ENCODE measurements at regions not wholly inside any gene's neighbourhood (a gene's known extent, or its start where the extent isn't known, plus 50 kb on each side); places are given as distances from the start of the nearest gene placed in this dataset.

GRCh38 chr16:63067141-63067540 is 1030.9 kb upstream of the CDH8 start:
- no peak for DNase-seq
- H3K27me3 ChIP-seq (ENCODE audit: control insufficient read depth, insufficient read depth, low read length) = no peaks in the 10 kb centered on the region
- H3K4me3 ChIP-seq (ENCODE audit: low read length) = no peak overlapping the region
- no peaks in the 10 kb centered on the region for H3K4me1 ChIP-seq (ENCODE audit: control insufficient read depth, insufficient read depth, low read length)
- no peaks in the 10 kb centered on the region for H3K36me3 ChIP-seq (ENCODE audit: control insufficient read depth, insufficient read depth, low read length)
- H3K27ac ChIP-seq (ENCODE audit: low read length) = no peak overlapping the region
- no peaks in the 10 kb centered on the region for H3K9me3 ChIP-seq (ENCODE audit: control insufficient read depth, low read depth, low read length)

GRCh38 chr16:63066552-63066951 is 1030.3 kb upstream of the CDH8 start:
- DNase-seq = no peak
- no peaks in the 10 kb centered on the region for H3K36me3 ChIP-seq (ENCODE audit: control insufficient read depth, insufficient read depth, low read length)
- no peak overlapping the region for H3K27ac ChIP-seq (ENCODE audit: low read length)
- H3K4me1 ChIP-seq (ENCODE audit: control insufficient read depth, insufficient read depth, low read length) = no peaks in the 10 kb centered on the region
- H3K9me3 ChIP-seq (ENCODE audit: control insufficient read depth, low read depth, low read length) = no peaks in the 10 kb centered on the region
- no peaks in the 10 kb centered on the region for H3K27me3 ChIP-seq (ENCODE audit: control insufficient read depth, insufficient read depth, low read length)
- WGBS (ENCODE audit: insufficient coverage, low lambda C conversion rate) = 95% methylated on average over 2 of the region's 3 CpGs
- H3K4me3 ChIP-seq (ENCODE audit: low read length) = no peak overlapping the region

GRCh38 chr16:63061319-63061718 is 1025.1 kb upstream of the CDH8 start:
- H3K9me3 ChIP-seq (ENCODE audit: control insufficient read depth, low read depth, low read length) = no peaks in the 10 kb centered on the region

DNA sequence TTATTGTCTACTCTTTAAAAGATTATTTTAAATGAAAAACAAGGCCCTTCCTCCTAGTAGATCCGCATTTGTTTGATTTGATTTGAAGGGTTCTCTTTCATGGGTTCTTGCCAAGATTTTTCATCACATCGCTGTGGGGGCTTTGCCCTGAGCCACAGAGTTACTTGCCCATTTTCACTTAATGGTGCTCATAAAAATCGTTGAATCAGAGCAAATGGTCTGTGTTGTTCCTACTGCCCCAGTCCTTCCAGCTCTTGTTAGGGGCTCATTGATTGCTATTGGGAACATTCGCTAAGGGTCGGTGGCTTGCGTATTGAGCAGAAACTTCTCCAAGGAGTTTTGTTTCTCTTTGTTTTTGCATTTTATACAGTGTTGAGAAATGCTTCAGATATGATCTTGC is 1023.4 kb upstream of the CDH8 start:
- DNase-seq = no peak
- no peaks in the 10 kb centered on the region for H3K9me3 ChIP-seq (ENCODE audit: control insufficient read depth, low read depth, low read length)
- WGBS (ENCODE audit: insufficient coverage, low lambda C conversion rate) = no CpG with 5 or more reads among the region's 6 CpGs
- no peak overlapping the region for H3K27ac ChIP-seq (ENCODE audit: low read length)
- H3K27me3 ChIP-seq (ENCODE audit: control insufficient read depth, insufficient read depth, low read length) = no peaks in the 10 kb centered on the region
- no peaks in the 10 kb centered on the region for H3K36me3 ChIP-seq (ENCODE audit: control insufficient read depth, insufficient read depth, low read length)
- H3K4me1 ChIP-seq (ENCODE audit: control insufficient read depth, insufficient read depth, low read length) = no peaks in the 10 kb centered on the region
- H3K4me3 ChIP-seq (ENCODE audit: low read length) = no peak overlapping the region

More at GRCh38 chr16:63061319-63061718, 1025.1 kb upstream of the CDH8 start:
- no peaks in the 10 kb centered on the region for H3K4me1 ChIP-seq (ENCODE audit: control insufficient read depth, insufficient read depth, low read length)
- DNase-seq = no peak
- H3K27me3 ChIP-seq (ENCODE audit: control insufficient read depth, insufficient read depth, low read length) = no peaks in the 10 kb centered on the region
- no peak overlapping the region for H3K27ac ChIP-seq (ENCODE audit: low read length)
- WGBS (ENCODE audit: insufficient coverage, low lambda C conversion rate) = no CpG with 5 or more reads among the region's 10 CpGs
- no peak overlapping the region for H3K4me3 ChIP-seq (ENCODE audit: low read length)
- H3K36me3 ChIP-seq (ENCODE audit: control insufficient read depth, insufficient read depth, low read length) = no peaks in the 10 kb centered on the region

- H3K27me3 ChIP-seq (ENCODE audit: control insufficient read depth, insufficient read depth, low read length) = no peaks in the 10 kb centered on the region
- H3K9me3 ChIP-seq (ENCODE audit: control insufficient read depth, low read depth, low read length) = no peaks in the 10 kb centered on the region
- DNase-seq = no peak
- H3K27ac ChIP-seq (ENCODE audit: low read length) = no peak overlapping the region
- H3K36me3 ChIP-seq (ENCODE audit: control insufficient read depth, insufficient read depth, low read length) = no peaks in the 10 kb centered on the region
- H3K4me1 ChIP-seq (ENCODE audit: control insufficient read depth, insufficient read depth, low read length) = no peaks in the 10 kb centered on the region
- WGBS (ENCODE audit: insufficient coverage, low lambda C conversion rate) = 85% methylated on average over 2 of the region's 3 CpGs
- no peak overlapping the region for H3K4me3 ChIP-seq (ENCODE audit: low read length)
These were observed 1021.1 kb upstream of the CDH8 start for GRCh38 chr16:63057341-63057740.

DNA sequence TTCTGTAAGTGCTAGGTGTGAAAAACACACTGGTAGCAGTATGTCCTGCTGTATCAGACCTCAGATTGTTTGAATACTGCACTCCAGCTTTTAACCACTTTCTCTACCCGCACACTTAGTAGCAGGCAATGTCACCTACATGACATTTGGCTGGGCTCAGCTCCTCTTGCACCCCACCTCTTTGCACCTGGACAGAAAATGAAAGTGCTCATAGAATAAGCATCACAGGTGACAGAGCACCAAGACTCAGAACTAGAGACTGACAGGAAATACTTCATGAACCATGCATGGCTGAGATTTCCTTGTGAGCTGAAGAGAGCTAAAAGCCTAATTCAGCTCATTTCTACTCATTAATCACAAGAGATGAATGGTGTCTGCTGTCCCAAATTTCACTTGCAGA is 1014.2 kb upstream of the CDH8 start:
- H3K27me3 ChIP-seq (ENCODE audit: control insufficient read depth, insufficient read depth, low read length) = no peaks in the 10 kb centered on the region
- no peaks in the 10 kb centered on the region for H3K36me3 ChIP-seq (ENCODE audit: control insufficient read depth, insufficient read depth, low read length)
- no CpG with 5 or more reads among the region's 1 CpG for WGBS (ENCODE audit: insufficient coverage, low lambda C conversion rate)
- no peak overlapping the region for H3K27ac ChIP-seq (ENCODE audit: low read length)
- no peaks in the 10 kb centered on the region for H3K4me1 ChIP-seq (ENCODE audit: control insufficient read depth, insufficient read depth, low read length)
- H3K9me3 ChIP-seq (ENCODE audit: control insufficient read depth, low read depth, low read length) = no peaks in the 10 kb centered on the region
- no peak overlapping the region for H3K4me3 ChIP-seq (ENCODE audit: low read length)
- no peak for DNase-seq

DNA sequence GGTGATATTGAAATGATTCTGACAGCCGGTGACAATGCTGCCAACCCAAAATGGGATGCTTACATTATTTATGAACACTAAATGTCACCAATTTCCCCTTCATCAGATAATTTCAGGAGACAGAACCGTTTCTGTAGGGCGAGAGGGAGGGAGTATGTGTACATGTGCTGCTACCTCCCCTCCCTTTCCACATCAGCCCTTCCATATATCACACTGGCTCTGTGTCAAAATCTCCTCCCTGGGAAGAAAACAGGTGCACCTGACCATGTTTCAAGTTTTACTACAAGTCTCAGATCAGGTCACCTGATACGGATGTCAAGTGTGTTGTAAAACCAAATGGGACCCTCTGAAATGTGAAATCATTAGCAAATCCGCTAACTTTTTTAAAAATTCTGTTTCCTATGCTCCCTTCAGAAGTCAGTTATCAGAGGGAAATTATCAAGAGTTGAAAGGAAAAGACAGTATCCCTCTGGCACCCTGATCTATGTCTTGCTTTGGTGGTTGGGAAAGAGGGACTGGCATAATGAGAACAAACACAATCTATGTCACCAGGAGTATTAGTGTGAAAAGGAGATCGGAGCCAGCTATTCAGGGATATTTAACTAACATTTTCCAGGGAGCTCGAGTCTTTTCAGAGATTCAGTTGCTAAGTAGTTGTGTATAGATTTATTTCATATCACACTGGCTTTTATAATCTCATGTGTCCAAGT is 1002.3 kb upstream of the CDH8 start:
- H3K27ac ChIP-seq (ENCODE audit: low read length) = no peak overlapping the region
- 67% methylated on average over 3 of the region's 7 CpGs for WGBS (ENCODE audit: insufficient coverage, low lambda C conversion rate)

DNA sequence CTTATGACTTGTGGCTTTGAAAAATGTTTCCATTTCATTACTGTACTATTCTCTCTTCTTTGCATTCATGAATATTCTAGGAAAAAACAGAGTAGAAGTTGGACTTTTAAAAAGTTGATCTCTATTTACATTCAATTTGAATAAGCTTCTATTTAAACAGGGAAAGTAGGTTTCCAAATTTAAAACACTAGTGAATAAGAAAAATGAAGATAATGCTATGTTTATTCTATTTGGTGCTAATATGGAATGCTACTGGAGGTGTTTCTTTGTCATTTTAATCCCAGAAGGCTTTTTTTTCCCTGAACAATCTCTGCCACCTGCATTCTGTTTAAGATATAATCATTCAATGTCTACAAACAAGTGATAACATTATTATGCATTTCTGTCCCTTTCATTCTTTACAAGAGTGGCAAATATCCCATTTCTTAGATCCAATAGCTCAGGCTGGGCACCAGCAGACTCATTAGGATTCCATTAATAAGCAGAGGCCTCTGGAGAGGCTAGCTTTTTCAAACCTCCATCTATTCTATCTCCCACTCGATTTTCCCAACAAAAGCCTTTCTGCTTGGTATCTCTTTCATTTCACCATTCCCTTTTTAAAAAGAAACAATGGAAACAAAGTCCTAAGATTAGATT is 1001.6 kb upstream of the CDH8 start:
- 38% methylated on average over 1 of the region's 1 CpG for WGBS (ENCODE audit: insufficient coverage, low lambda C conversion rate)
- H3K9me3 ChIP-seq (ENCODE audit: control insufficient read depth, low read depth, low read length) = no peaks in the 10 kb centered on the region
- DNase-seq = no peak
- no peak overlapping the region for H3K27ac ChIP-seq (ENCODE audit: low read length)
- H3K4me1 ChIP-seq (ENCODE audit: control insufficient read depth, insufficient read depth, low read length) = no peaks in the 10 kb centered on the region
- H3K4me3 ChIP-seq (ENCODE audit: low read length) = no peak overlapping the region
- H3K27me3 ChIP-seq (ENCODE audit: control insufficient read depth, insufficient read depth, low read length) = no peaks in the 10 kb centered on the region
- no peaks in the 10 kb centered on the region for H3K36me3 ChIP-seq (ENCODE audit: control insufficient read depth, insufficient read depth, low read length)

More for the DNA sequence above, 1002.3 kb upstream of the CDH8 start:
- Histone ChIP-seq H3K4me1 (ENCODE audit: control insufficient read depth, insufficient read depth, low read length) (no peaks in the 10 kb centered on the region), H3K36me3 (ENCODE audit: control insufficient read depth, insufficient read depth, low read length) (no peaks in the 10 kb centered on the region), H3K4me3 (ENCODE audit: low read length) (no peak overlapping the region), H3K27me3 (ENCODE audit: control insufficient read depth, insufficient read depth, low read length) (no peaks in the 10 kb centered on the region), H3K9me3 (ENCODE audit: control insufficient read depth, low read depth, low read length) (no peaks in the 10 kb centered on the region)
- no peak for DNase-seq

GRCh38 chr16:63018581-63019223 is 982.5 kb upstream of the CDH8 start:
- no peaks in the 10 kb centered on the region for H3K36me3 ChIP-seq (ENCODE audit: control insufficient read depth, insufficient read depth, low read length)
- H3K4me3 ChIP-seq (ENCODE audit: low read length) = no peak overlapping the region
- H3K4me1 ChIP-seq (ENCODE audit: control insufficient read depth, insufficient read depth, low read length) = no peaks in the 10 kb centered on the region
- no peak overlapping the region for H3K27ac ChIP-seq (ENCODE audit: low read length)
- H3K9me3 ChIP-seq (ENCODE audit: control insufficient read depth, low read depth, low read length) = no peaks in the 10 kb centered on the region
- H3K27me3 ChIP-seq (ENCODE audit: control insufficient read depth, insufficient read depth, low read length) = no peaks in the 10 kb centered on the region
- WGBS (ENCODE audit: insufficient coverage, low lambda C conversion rate) = 89% methylated on average over 6 of the region's 7 CpGs
- DNase-seq = no peak

- Histone ChIP-seq H3K36me3 (ENCODE audit: control insufficient read depth, insufficient read depth, low read length) (no peaks in the 10 kb centered on the region), H3K27ac (ENCODE audit: low read length) (no peak overlapping the region), H3K9me3 (ENCODE audit: control insufficient read depth, low read depth, low read length) (no peaks in the 10 kb centered on the region), H3K4me3 (ENCODE audit: low read length) (no peak overlapping the region), H3K27me3 (ENCODE audit: control insufficient read depth, insufficient read depth, low read length) (no peaks in the 10 kb centered on the region), H3K4me1 (ENCODE audit: control insufficient read depth, insufficient read depth, low read length) (no peaks in the 10 kb centered on the region)
- no peak for DNase-seq
These were observed 972.5 kb upstream of the CDH8 start for GRCh38 chr16:63008688-63009087.

DNA sequence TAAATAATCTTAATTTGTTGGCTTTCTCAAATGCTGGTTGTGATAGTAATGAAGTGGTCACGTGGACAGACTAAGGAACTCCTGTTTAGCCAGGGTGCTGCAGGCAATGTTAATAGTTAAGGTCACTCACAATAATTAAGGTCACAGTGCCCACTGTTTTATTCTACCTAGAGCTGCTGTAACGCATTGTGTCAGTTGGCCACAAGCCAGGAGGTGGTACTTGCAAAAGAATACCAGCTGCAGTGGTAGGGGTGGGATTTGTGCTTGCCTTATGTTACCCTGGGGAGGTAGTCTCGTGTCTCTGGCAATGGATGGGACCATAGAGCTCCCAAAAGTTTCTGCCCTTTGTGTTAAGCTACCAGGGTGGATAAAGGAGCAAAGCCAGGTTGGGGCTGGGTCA is 969.1 kb upstream of the CDH8 start:
- H3K9me3 ChIP-seq (ENCODE audit: control insufficient read depth, low read depth, low read length) = no peaks in the 10 kb centered on the region
- no CpG with 5 or more reads among the region's 3 CpGs for WGBS (ENCODE audit: insufficient coverage, low lambda C conversion rate)
- DNase-seq = no peak
- H3K4me1 ChIP-seq (ENCODE audit: control insufficient read depth, insufficient read depth, low read length) = no peaks in the 10 kb centered on the region
- no peak overlapping the region for H3K4me3 ChIP-seq (ENCODE audit: low read length)
- no peaks in the 10 kb centered on the region for H3K27me3 ChIP-seq (ENCODE audit: control insufficient read depth, insufficient read depth, low read length)
- no peaks in the 10 kb centered on the region for H3K36me3 ChIP-seq (ENCODE audit: control insufficient read depth, insufficient read depth, low read length)
- no peak overlapping the region for H3K27ac ChIP-seq (ENCODE audit: low read length)
